Upper lobe of left lung (tissue), 4 donors: ENCODE measurements at regions not wholly inside any gene's neighbourhood (a gene's known extent, or its start where the extent isn't known, plus 50 kb on each side); places are given as distances from the start of the nearest gene placed in this dataset.
"Not testable (repeated sequence)": the region's sequence is repeated elsewhere in the genome, so short reads cannot be mapped to it uniquely, and the experiment has no call there.

Experiments used
- CTCF ChIP-seq, 6 experiments: fragments of 450-650 bp in 4 of 6; fragments of 200-600 bp in 2 of 6; sonication (generic) in 2 of 6; IDR thresholded peaks; one replicate each; pipeline ENCODE4 v1.5.1; 2016 to 2019; ENCODE audit warnings: antibody characterized with exemption in 6 of 6
- POLR2AphosphoS5 ChIP-seq, 2 donors: sonication (generic); formaldehyde crosslinking; IDR thresholded peaks; one replicate each; pipeline ENCODE4 v1.5.1; 2017; ENCODE audit warnings: antibody characterized with exemption in 2 of 2

GRCh38 chr6:134659885-134660284 is 290.0 kb downstream of the ALDH8A1 start:
- not testable (repeated sequence) for TF ChIP-seq CTCF, POLR2AphosphoS5 (IDR thresholded peaks at IDR 0.05)
